H9 (cell line): ENCODE measurements at regions not wholly inside any gene's neighbourhood (a gene's known extent, or its start where the extent isn't known, plus 50 kb on each side); places are given as distances from the start of the nearest gene placed in this dataset.

Experiments used
- DNase-seq: peaks from one replicate; pipeline ENCODE4 v3.0.0-alpha.2; 2017
- H2AFZ ChIP-seq: one replicate; pipeline ENCODE4 v1.6.1; 2013; ENCODE audit warnings: mild to moderate bottlenecking, low read length, control low read depth, moderate library complexity
- H2AK5ac ChIP-seq: 2 replicates; pipeline ENCODE4 v1.6.1; 2013; ENCODE audit warnings: low read length, control low read depth, mixed read lengths; ENCODE audit not compliant: insufficient read length
- H2BK120ac ChIP-seq: one replicate; pipeline ENCODE4 v1.6.1; 2013; ENCODE audit warnings: low read depth, mild to moderate bottlenecking, low read length, control low read depth, inconsistent platforms; ENCODE audit not compliant: poor library complexity, severe bottlenecking
- H2BK12ac ChIP-seq: 2 replicates; pipeline ENCODE4 v1.6.1; 2013; ENCODE audit warnings: low read length, control low read depth, mixed read lengths, low read depth; ENCODE audit not compliant: insufficient read length
- H2BK15ac ChIP-seq: 2 replicates; pipeline ENCODE4 v1.6.1; 2013; ENCODE audit warnings: low read depth, low read length, control low read depth
- H2BK20ac ChIP-seq: one replicate; pipeline ENCODE4 v1.6.1; 2013; ENCODE audit warnings: low read depth, mild to moderate bottlenecking, low read length, control low read depth, inconsistent platforms; ENCODE audit not compliant: poor library complexity, severe bottlenecking
- H2BK5ac ChIP-seq: 2 replicates; pipeline ENCODE4 v1.6.1; 2013; ENCODE audit warnings: low read length, control low read depth, mixed read lengths; ENCODE audit not compliant: insufficient read length
- H3K14ac ChIP-seq: 2 replicates; pipeline ENCODE4 v1.6.1; 2013; ENCODE audit warnings: low read length, control low read depth; ENCODE audit not compliant: insufficient read depth
- H3K18ac ChIP-seq: 2 replicates; pipeline ENCODE4 v1.6.1; 2013; ENCODE audit warnings: low read depth, mild to moderate bottlenecking, mixed read lengths, low read length, control low read depth; ENCODE audit not compliant: insufficient read length
- H3K23ac ChIP-seq: 2 replicates; pipeline ENCODE4 v1.6.1; 2013; ENCODE audit warnings: low read length, control low read depth, mixed read lengths, low read depth; ENCODE audit not compliant: insufficient read length
- H3K23me2 ChIP-seq: 2 replicates; pipeline ENCODE4 v1.6.1; 2013; ENCODE audit warnings: low read depth, mild to moderate bottlenecking, mixed read lengths, low read length, control low read depth; ENCODE audit not compliant: insufficient read length, poor library complexity, severe bottlenecking
- H3K27ac ChIP-seq: 2 replicates; pipeline ENCODE4 v1.5.1; 2013; ENCODE audit warnings: low read length, control low read depth, mixed read lengths, low read depth; ENCODE audit not compliant: insufficient read length
- H3K27me3 ChIP-seq: 2 replicates; pipeline ENCODE4 v1.6.1; 2013; ENCODE audit warnings: low read length, control low read depth, inconsistent platforms; ENCODE audit not compliant: insufficient read depth
- H3K4ac ChIP-seq: 2 replicates; pipeline ENCODE4 v1.6.1; 2013; ENCODE audit warnings: low read depth, mild to moderate bottlenecking, control low read depth, inconsistent platforms, low read length, moderate library complexity
- H3K4me1 ChIP-seq: 2 replicates; pipeline ENCODE4 v1.6.1; 2013; ENCODE audit warnings: low read length, control low read depth, inconsistent platforms; ENCODE audit not compliant: insufficient read depth
- H3K4me2 ChIP-seq: 2 replicates; pipeline ENCODE4 v1.6.1; 2013; ENCODE audit warnings: low read length, control low read depth, mixed read lengths; ENCODE audit not compliant: insufficient read length, insufficient read depth
- H3K56ac ChIP-seq: 2 replicates; pipeline ENCODE4 v1.6.1; 2013; ENCODE audit warnings: low read depth, mild to moderate bottlenecking, mixed read lengths, low read length, control low read depth; ENCODE audit not compliant: insufficient read length
- H3K79me1 ChIP-seq: 2 replicates; pipeline ENCODE4 v1.6.1; 2013; ENCODE audit warnings: low read depth, mild to moderate bottlenecking, moderate library complexity, low read length, control low read depth, inconsistent platforms; ENCODE audit not compliant: insufficient read depth, poor library complexity, severe bottlenecking
- H3K79me2 ChIP-seq: 2 replicates; pipeline ENCODE4 v1.6.1; 2013; ENCODE audit warnings: low read length, control low read depth, inconsistent platforms; ENCODE audit not compliant: insufficient read depth
- H3K9ac ChIP-seq: 2 replicates; pipeline ENCODE4 v1.6.1; 2013; ENCODE audit warnings: low read length, control low read depth, mixed read lengths; ENCODE audit not compliant: insufficient read length; ENCODE audit errors: extremely low read depth
- H3K9me3 ChIP-seq: one replicate; pipeline ENCODE4 v1.6.1; 2013; ENCODE audit warnings: low read depth, low read length, inconsistent platforms; ENCODE audit not compliant: control insufficient read depth
- H3T11ph ChIP-seq: one replicate; pipeline ENCODE4 v1.6.1; 2013; ENCODE audit warnings: mild to moderate bottlenecking, low read length, control low read depth, inconsistent platforms
- H4K20me1 ChIP-seq: one replicate; pipeline ENCODE4 v1.6.1; 2013; ENCODE audit not compliant: control insufficient read depth, insufficient read length, insufficient read depth
- H4K5ac ChIP-seq: 2 replicates; pipeline ENCODE4 v1.6.1; 2013; ENCODE audit warnings: low read depth, mild to moderate bottlenecking, mixed read lengths, low read length, control low read depth; ENCODE audit not compliant: insufficient read length
- H4K8ac ChIP-seq: replicated peaks from 2 replicates; pipeline ENCODE4 v1.6.1; 2013; ENCODE audit warnings: low read length, control low read depth, mixed read lengths, low read depth; ENCODE audit not compliant: insufficient read length
- H4K91ac ChIP-seq: 2 replicates; pipeline ENCODE4 v1.6.1; 2013; ENCODE audit warnings: low read depth, mild to moderate bottlenecking, moderate library complexity, mixed read lengths, low read length, control low read depth; ENCODE audit not compliant: insufficient read length
- H3K27ac Mint-ChIP-seq, 3 experiments: 2 replicates in 2 of 3; 3 replicates in 1 of 3; pipeline ENCODE4 v1.8.0; 2020 to 2021; ENCODE audit warnings: mixed read lengths in 3 of 3, mild to moderate bottlenecking in 1 of 3, moderate library complexity in 1 of 3
- H3K27me3 Mint-ChIP-seq: 2 replicates; pipeline ENCODE4 v1.8.0; 2021; ENCODE audit warnings: low read depth, mild to moderate bottlenecking, moderate library complexity, mixed read lengths
- H3K36me3 Mint-ChIP-seq, 3 experiments: 2 replicates in 2 of 3; 3 replicates in 1 of 3; pipeline ENCODE4 v1.8.0; 2020 to 2021; ENCODE audit warnings: low read depth in 3 of 3, mixed read lengths in 3 of 3; ENCODE audit not compliant: insufficient read depth in 1 of 3
- H3K4me1 Mint-ChIP-seq, 2 experiments: 2 replicates each; pipeline ENCODE4 v1.8.0; 2020; ENCODE audit warnings: mixed read lengths in 2 of 2
- H3K4me3 Mint-ChIP-seq, 2 experiments: 2 replicates in 1 of 2; 3 replicates in 1 of 2; pipeline ENCODE4 v1.8.0; 2020 to 2021; ENCODE audit warnings: mild to moderate bottlenecking in 2 of 2, mixed read lengths in 2 of 2, moderate library complexity in 1 of 2
- H3K9me3 Mint-ChIP-seq, 2 experiments: 2 replicates in 1 of 2; 3 replicates in 1 of 2; pipeline ENCODE4 v1.8.0; 2020; ENCODE audit warnings: mild to moderate bottlenecking in 2 of 2, mixed read lengths in 2 of 2, moderate library complexity in 1 of 2
- WGBS: extraction: QIAGEN DNeasy Blood & Tissue Kit; methylation state at CpG from one replicate; pipeline ENCODE4 v1.1.7; 2013; ENCODE audit warnings: missing lambda C conversion rate, low lambda C conversion rate, mixed read lengths; ENCODE audit not compliant: insufficient read length; ENCODE audit errors: extremely low coverage; 5-methylcytosine and 5-hydroxymethylcytosine counted together
- TF ChIP-seq, protein P1 (sequence below): fragments of 200-600 bp; sonication (generic); conservative IDR thresholded peaks from 3 replicates; pipeline ENCODE4 v1.8.0; 2021; ENCODE audit warnings: antibody characterized with exemption, mild to moderate bottlenecking

DNA sequence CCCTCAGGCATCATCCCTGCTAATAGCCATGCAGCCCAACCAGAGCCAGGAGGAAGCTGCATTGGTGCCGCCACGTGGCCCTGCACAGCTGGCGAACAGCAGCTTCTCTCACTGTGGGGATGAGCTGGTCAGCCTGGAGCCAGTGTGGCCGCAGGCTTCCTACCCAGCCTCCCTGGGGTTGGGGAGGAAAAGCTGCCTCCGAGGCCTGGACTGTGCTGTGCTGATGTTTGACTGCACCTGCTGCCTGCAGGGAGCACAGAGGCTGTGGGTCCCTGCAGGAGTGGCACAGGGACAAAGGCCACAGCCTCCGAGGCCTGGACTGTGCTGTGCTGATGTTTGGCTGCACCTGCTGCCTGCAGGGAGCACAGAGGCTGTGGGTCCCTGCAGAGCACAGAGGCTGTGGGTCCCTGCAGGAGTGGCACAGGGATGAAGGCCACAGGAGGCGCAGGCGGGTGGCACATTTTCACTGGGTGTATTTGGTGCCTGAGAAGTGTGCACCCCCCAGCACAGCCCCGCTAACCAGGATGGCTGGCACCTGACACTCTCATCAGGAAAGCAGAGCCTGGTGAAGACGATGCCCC is 83.9 kb downstream of the DLL1 start:
- Histone ChIP-seq H3K27ac (no peak overlapping the region), H3K23me2 (no peaks in the 10 kb centered on the region), H2AK5ac (no peak overlapping the region), H2BK5ac (no peak overlapping the region), H3K4me1 (no peaks in the 10 kb centered on the region), H4K8ac (no peak overlapping the region), H3K27me3 (no peaks in the 10 kb centered on the region), H3K9ac (no peak overlapping the region), H3K56ac (no peak overlapping the region), H3K23ac (no peak overlapping the region), H3K14ac (no peak overlapping the region), H3K4me2 (no peak overlapping the region), H2BK20ac (no peak overlapping the region), H3K79me2 (no peaks in the 10 kb centered on the region), H2BK15ac (no peak overlapping the region), H2AFZ (no peak overlapping the region), H4K20me1 (no peaks in the 10 kb centered on the region), H3K9me3 (no peaks in the 10 kb centered on the region), H4K5ac (no peak overlapping the region), H2BK120ac (no peak overlapping the region), H4K91ac (no peak overlapping the region), H3K18ac (no peak overlapping the region), H3K79me1 (no peaks in the 10 kb centered on the region), H3T11ph (no peak overlapping the region), H2BK12ac (no peak overlapping the region), H3K4ac (no peak overlapping the region)
- Mint-ChIP-seq H3K27ac (no peak overlapping the region), H3K4me3 (no peak overlapping the region), H3K9me3 (peaks cover 5 to 13% of the 10 kb centered on the region in 2 experiments; a peak in 4 of 5 replicates), H3K36me3 (no peaks in the 10 kb centered on the region), H3K4me1 (no peaks in the 10 kb centered on the region), H3K27me3 (peaks cover 5% of the 10 kb centered on the region; the same call in 1 of the 2 replicates)
- no CpG with 5 or more reads among the region's 10 CpGs for WGBS
- DNase-seq, result no peak
- TF ChIP-seq, protein P1, sequence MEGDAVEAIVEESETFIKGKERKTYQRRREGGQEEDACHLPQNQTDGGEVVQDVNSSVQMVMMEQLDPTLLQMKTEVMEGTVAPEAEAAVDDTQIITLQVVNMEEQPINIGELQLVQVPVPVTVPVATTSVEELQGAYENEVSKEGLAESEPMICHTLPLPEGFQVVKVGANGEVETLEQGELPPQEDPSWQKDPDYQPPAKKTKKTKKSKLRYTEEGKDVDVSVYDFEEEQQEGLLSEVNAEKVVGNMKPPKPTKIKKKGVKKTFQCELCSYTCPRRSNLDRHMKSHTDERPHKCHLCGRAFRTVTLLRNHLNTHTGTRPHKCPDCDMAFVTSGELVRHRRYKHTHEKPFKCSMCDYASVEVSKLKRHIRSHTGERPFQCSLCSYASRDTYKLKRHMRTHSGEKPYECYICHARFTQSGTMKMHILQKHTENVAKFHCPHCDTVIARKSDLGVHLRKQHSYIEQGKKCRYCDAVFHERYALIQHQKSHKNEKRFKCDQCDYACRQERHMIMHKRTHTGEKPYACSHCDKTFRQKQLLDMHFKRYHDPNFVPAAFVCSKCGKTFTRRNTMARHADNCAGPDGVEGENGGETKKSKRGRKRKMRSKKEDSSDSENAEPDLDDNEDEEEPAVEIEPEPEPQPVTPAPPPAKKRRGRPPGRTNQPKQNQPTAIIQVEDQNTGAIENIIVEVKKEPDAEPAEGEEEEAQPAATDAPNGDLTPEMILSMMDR, result no peak
